ENCODE measurements at regions not wholly inside any gene's neighbourhood (a gene's known extent, or its start where the extent isn't known, plus 50 kb on each side); places are given as distances from the start of the nearest gene placed in this dataset.

DNA sequence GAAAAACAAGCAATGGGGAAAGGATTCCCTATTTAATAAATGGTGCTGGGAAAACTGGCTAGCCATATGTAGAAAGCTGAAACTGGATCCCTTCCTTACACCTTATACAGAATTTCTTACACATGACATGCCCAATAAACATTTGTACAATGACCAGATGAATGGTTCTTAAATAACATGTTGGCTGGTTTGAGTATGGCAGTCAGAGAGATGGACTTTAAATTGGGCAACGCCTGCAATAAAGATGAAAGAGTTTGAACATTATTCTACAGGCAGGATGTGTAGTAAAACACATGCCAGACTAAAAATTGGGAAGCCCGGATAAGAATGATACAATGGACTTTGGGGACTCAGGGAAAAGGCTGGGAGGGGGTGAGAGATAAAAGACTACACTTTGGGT is 360.6 kb upstream of the KITLG start:
- DNase-seq (no peak), ATAC-seq (replicated peaks in 1 of 2) (no peak)
- H3K36me3 Mint-ChIP-seq (ENCODE audit: insufficient read depth in 2 of 2): no peaks in the 10 kb centered on the region
- H3K4me3 Mint-ChIP-seq: no peak overlapping the region
- no peaks in the 10 kb centered on the region for H3K27me3 Mint-ChIP-seq (ENCODE audit: low read depth)
- H3K27ac Mint-ChIP-seq: no peak overlapping the region
- no peaks in the 10 kb centered on the region for H3K4me1 Mint-ChIP-seq (ENCODE audit: low read depth)
- peaks cover 0 to 2% of the 10 kb centered on the region in 2 donors for H3K9me3 Mint-ChIP-seq

- H3K4me3 Mint-ChIP-seq: no peak overlapping the region
- no peaks in the 10 kb centered on the region for H3K27me3 Mint-ChIP-seq (ENCODE audit: low read depth)
- H3K36me3 Mint-ChIP-seq (ENCODE audit: insufficient read depth in 2 of 2): no peaks in the 10 kb centered on the region
- DNase-seq (no peak), ATAC-seq (replicated peaks in 1 of 2) (no peak)
- no peaks in the 10 kb centered on the region for H3K4me1 Mint-ChIP-seq (ENCODE audit: low read depth)
- no peak overlapping the region for H3K27ac Mint-ChIP-seq
- H3K9me3 Mint-ChIP-seq: peaks cover 0 to 1% of the 10 kb centered on the region in 2 donors
Measured at GRCh38 chr12:88935856-88936255, 355.6 kb upstream of the KITLG start.

DNA sequence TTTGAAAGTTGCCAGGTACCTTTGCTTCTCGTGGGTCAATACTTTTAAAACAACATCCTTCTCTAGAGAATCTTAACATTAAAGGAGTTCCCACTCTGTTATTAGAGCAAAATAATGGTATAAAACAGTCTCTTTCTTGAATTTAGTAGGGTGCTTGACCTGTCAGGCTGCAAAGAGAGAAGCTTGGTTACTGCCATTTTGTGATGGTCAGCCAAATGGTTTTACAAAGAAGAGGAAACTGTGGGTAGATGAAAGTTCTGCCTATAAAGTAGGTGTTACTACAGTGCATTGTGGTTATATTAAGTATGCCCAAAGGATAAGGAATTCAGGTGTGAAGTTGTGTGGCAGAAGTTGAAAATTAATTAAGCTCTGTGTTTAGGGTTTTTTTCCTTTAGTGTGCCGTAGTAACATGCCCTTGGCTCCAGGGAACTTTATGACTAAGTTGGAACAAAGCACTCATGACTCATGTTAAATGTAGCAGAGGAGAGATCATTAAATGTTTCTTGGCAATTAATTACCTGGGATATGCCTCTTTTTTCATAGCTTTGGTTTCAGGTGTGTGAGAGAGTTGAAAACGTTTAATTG is 354.0 kb upstream of the KITLG start:
- H3K4me3 Mint-ChIP-seq: no peak overlapping the region
- no peaks in the 10 kb centered on the region for H3K9me3 Mint-ChIP-seq
- H3K27me3 Mint-ChIP-seq (ENCODE audit: low read depth): no peaks in the 10 kb centered on the region
- DNase-seq: no peak
- no peaks in the 10 kb centered on the region for H3K4me1 Mint-ChIP-seq (ENCODE audit: low read depth)
- no peak overlapping the region for H3K27ac Mint-ChIP-seq
- no peaks in the 10 kb centered on the region for H3K36me3 Mint-ChIP-seq (ENCODE audit: insufficient read depth in 2 of 2)
- ATAC-seq (replicated peaks in 1 of 2): no peak

- H3K36me3 Mint-ChIP-seq (ENCODE audit: insufficient read depth in 2 of 2): no peaks in the 10 kb centered on the region
- H3K27me3 Mint-ChIP-seq (ENCODE audit: low read depth): no peaks in the 10 kb centered on the region
- H3K4me3 Mint-ChIP-seq: no peak overlapping the region
Measured at GRCh38 chr12:88932457-88932856, 352.2 kb upstream of the KITLG start.

DNA sequence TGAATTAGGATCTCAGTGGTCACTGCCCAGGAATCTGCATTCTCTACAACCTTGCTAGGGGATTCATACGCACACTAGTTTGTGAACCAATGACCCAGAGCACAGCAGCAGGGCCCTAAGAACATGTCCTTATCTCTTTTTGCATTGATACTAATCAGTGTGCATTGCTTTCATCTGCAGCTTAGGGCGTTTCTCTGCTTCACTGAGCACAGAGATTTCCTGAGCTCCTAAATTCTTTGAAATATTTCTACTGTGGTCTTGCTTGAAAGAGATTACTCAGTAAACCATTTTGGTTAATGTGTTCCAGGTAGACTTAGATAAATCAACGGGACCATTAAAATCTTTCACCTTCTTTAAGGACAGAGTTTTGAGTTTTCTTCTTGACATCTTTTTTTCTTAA is 351.3 kb upstream of the KITLG start:
- Mint-ChIP-seq H3K4me3 (no peak overlapping the region), H3K36me3 (ENCODE audit: insufficient read depth in 2 of 2) (no peaks in the 10 kb centered on the region), H3K27ac (no peak overlapping the region), H3K9me3 (no peaks in the 10 kb centered on the region), H3K4me1 (ENCODE audit: low read depth) (no peaks in the 10 kb centered on the region), H3K27me3 (ENCODE audit: low read depth) (no peaks in the 10 kb centered on the region)
- ATAC-seq (replicated peaks in 1 of 2) (no peak), DNase-seq (no peak)

More at GRCh38 chr12:88932457-88932856, 352.2 kb upstream of the KITLG start:
- no peak overlapping the region for H3K27ac Mint-ChIP-seq
- no peaks in the 10 kb centered on the region for H3K4me1 Mint-ChIP-seq (ENCODE audit: low read depth)
- no peak for ATAC-seq (replicated peaks in 1 of 2)
- no peak for DNase-seq
- no peaks in the 10 kb centered on the region for H3K9me3 Mint-ChIP-seq

- Mint-ChIP-seq H3K27me3 (ENCODE audit: low read depth) (no peaks in the 10 kb centered on the region), H3K9me3 (no peaks in the 10 kb centered on the region), H3K36me3 (ENCODE audit: insufficient read depth in 2 of 2) (no peaks in the 10 kb centered on the region), H3K4me1 (ENCODE audit: low read depth) (no peaks in the 10 kb centered on the region), H3K27ac (no peak overlapping the region), H3K4me3 (no peak overlapping the region)
- DNase-seq: no peak
- ATAC-seq (replicated peaks in 1 of 2): no peak
Measured at GRCh38 chr12:88925454-88925853, 345.2 kb upstream of the KITLG start.

DNA sequence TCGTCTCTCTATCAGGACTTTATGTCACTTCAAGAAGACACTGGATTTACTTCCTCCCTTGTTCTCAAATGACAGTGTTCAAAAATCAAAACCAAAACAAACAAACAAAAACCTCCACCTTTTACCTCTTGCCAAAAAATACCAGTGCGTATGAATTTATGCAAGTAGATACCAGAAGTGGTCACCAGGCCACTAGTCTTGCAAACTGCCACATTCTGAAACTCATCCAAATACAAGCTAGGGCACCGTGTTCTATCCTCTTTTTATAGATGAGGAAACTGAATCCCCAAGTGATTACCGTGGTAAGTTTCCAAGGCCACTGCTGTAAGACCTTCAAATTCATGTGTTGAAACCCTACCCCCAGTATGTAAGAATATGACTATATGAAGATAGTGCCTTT is 343.9 kb upstream of the KITLG start:
- ATAC-seq (replicated peaks in 1 of 2) (no peak), DNase-seq (no peak)
- no peaks in the 10 kb centered on the region for H3K27me3 Mint-ChIP-seq (ENCODE audit: low read depth)
- H3K27ac Mint-ChIP-seq: no peak overlapping the region
- no peaks in the 10 kb centered on the region for H3K4me1 Mint-ChIP-seq (ENCODE audit: low read depth)
- no peaks in the 10 kb centered on the region for H3K36me3 Mint-ChIP-seq (ENCODE audit: insufficient read depth in 2 of 2)
- H3K4me3 Mint-ChIP-seq: no peak overlapping the region
- H3K9me3 Mint-ChIP-seq: no peaks in the 10 kb centered on the region

- no peak for DNase-seq
- no peaks in the 10 kb centered on the region for H3K36me3 Mint-ChIP-seq (ENCODE audit: insufficient read depth in 2 of 2)
Measured at GRCh38 chr12:88923631-88924030, 343.4 kb upstream of the KITLG start.

DNA sequence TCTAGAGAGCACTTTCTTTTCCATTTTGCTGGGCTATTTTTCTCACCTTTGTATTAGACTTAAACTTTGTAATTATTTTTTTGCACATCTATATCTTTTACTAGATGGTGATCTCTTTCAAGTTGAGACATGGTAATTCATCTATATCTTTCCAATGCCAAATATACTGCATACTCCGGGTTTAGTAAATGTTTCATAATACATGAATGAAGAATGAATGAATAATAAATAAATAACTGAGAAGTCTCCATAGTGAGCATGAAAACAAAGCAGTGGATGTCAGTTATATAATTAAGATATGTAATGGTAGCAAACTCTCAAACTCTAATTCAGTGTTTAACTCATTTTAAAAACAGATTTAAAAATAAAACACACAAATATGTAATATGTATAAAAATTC is 342.5 kb upstream of the KITLG start:
- H3K4me1 Mint-ChIP-seq (ENCODE audit: low read depth): no peaks in the 10 kb centered on the region
- no peak overlapping the region for H3K27ac Mint-ChIP-seq
- DNase-seq: no peak
- H3K27me3 Mint-ChIP-seq (ENCODE audit: low read depth): no peaks in the 10 kb centered on the region
- no peaks in the 10 kb centered on the region for H3K9me3 Mint-ChIP-seq
- ATAC-seq (replicated peaks in 1 of 2): no peak
- H3K4me3 Mint-ChIP-seq: no peak overlapping the region
- no peaks in the 10 kb centered on the region for H3K36me3 Mint-ChIP-seq (ENCODE audit: insufficient read depth in 2 of 2)

More at GRCh38 chr12:88923631-88924030, 343.4 kb upstream of the KITLG start:
- no peaks in the 10 kb centered on the region for H3K27me3 Mint-ChIP-seq (ENCODE audit: low read depth)
- no peaks in the 10 kb centered on the region for H3K9me3 Mint-ChIP-seq
- H3K4me3 Mint-ChIP-seq: no peak overlapping the region
- ATAC-seq (replicated peaks in 1 of 2): no peak
- no peaks in the 10 kb centered on the region for H3K4me1 Mint-ChIP-seq (ENCODE audit: low read depth)
- H3K27ac Mint-ChIP-seq: no peak overlapping the region

- ATAC-seq (replicated peaks in 1 of 2): no peak
- H3K36me3 Mint-ChIP-seq (ENCODE audit: insufficient read depth in 2 of 2): no peaks in the 10 kb centered on the region
Measured at GRCh38 chr12:88921890-88922532, 341.7 kb upstream of the KITLG start.

DNA sequence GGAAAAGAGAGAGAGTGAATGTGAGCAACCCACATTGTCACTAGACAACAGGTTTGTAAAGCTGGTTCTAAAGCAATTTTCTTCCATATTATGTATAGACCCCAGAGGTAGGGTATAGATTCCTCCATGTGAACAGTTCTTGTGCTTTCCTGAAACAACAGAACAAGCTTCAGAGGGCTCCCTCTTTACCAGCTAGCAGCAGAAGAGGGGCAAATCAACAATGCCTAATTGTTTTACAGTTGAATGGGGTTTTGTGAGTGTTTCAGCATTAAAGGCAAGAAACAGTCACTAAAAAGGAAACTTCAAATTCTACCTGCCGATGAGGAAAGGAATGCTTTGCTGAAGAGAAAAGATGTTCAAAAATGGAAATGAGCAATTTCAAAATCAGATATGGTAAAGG is 341.2 kb upstream of the KITLG start:
- ATAC-seq (replicated peaks in 1 of 2) (no peak), DNase-seq (no peak)
- Mint-ChIP-seq H3K36me3 (ENCODE audit: insufficient read depth in 2 of 2) (no peaks in the 10 kb centered on the region), H3K9me3 (no peaks in the 10 kb centered on the region), H3K27me3 (ENCODE audit: low read depth) (no peaks in the 10 kb centered on the region), H3K27ac (no peak overlapping the region), H3K4me1 (ENCODE audit: low read depth) (no peaks in the 10 kb centered on the region), H3K4me3 (no peak overlapping the region)

More at GRCh38 chr12:88921890-88922532, 341.7 kb upstream of the KITLG start:
- Mint-ChIP-seq H3K27me3 (ENCODE audit: low read depth) (no peaks in the 10 kb centered on the region), H3K9me3 (no peaks in the 10 kb centered on the region), H3K4me1 (ENCODE audit: low read depth) (no peaks in the 10 kb centered on the region), H3K27ac (no peak overlapping the region), H3K4me3 (no peak overlapping the region)
- DNase-seq: no peak

- ATAC-seq (replicated peaks in 1 of 2): no peak
- Mint-ChIP-seq H3K27me3 (ENCODE audit: low read depth) (no peaks in the 10 kb centered on the region), H3K9me3 (peaks cover 3 to 5% of the 10 kb centered on the region in 2 donors), H3K4me1 (ENCODE audit: low read depth) (no peaks in the 10 kb centered on the region), H3K4me3 (no peak overlapping the region), H3K27ac (no peak overlapping the region), H3K36me3 (ENCODE audit: insufficient read depth in 2 of 2) (peaks cover 1 to 7% of the 10 kb centered on the region in 2 donors)
- no peak for DNase-seq
Measured at GRCh38 chr12:88918161-88918560, 337.9 kb upstream of the KITLG start.

GRCh38 chr12:88914967-88915366 is 334.7 kb upstream of the KITLG start:
- peaks cover 4 to 6% of the 10 kb centered on the region in 2 donors for H3K9me3 Mint-ChIP-seq
- H3K4me3 Mint-ChIP-seq: no peak overlapping the region
- ATAC-seq (replicated peaks in 1 of 2): no peak
- no peak overlapping the region for H3K27ac Mint-ChIP-seq
- peaks cover 1 to 7% of the 10 kb centered on the region in 2 donors for H3K36me3 Mint-ChIP-seq (ENCODE audit: insufficient read depth in 2 of 2)
- no peaks in the 10 kb centered on the region for H3K27me3 Mint-ChIP-seq (ENCODE audit: low read depth)
- no peaks in the 10 kb centered on the region for H3K4me1 Mint-ChIP-seq (ENCODE audit: low read depth)
- DNase-seq: no peak

DNA sequence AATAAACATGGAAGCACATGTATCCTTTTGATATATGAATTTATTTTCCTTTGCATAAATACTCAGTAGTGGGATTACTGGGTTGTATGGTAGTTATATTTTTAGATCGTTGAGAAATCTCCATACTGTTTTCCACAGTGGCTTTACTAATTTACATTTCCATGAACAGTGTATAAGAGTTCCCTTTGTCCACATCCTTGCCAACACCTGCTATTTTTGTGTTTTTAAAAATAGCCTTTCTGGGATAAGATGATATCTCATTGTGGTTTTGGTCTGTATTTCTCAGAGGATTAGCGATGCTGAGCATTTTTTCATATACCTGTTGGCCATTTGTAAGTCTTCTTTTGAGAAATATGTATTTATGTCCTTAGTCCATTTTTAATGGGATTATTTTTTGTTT is 329.2 kb upstream of the KITLG start:
- Mint-ChIP-seq H3K4me1 (ENCODE audit: low read depth) (no peaks in the 10 kb centered on the region), H3K27me3 (ENCODE audit: low read depth) (no peaks in the 10 kb centered on the region), H3K4me3 (no peak overlapping the region), H3K36me3 (ENCODE audit: insufficient read depth in 2 of 2) (peaks cover 0 to 5% of the 10 kb centered on the region in 2 donors), H3K9me3 (peaks cover 2 to 3% of the 10 kb centered on the region in 2 donors), H3K27ac (no peak overlapping the region)
- ATAC-seq (replicated peaks in 1 of 2) (no peak), DNase-seq (no peak)

Measured in activated T-cell treated with anti-CD3 and anti-CD28 coated beads, Interleukin-2, amount 50 U/mL, for 72 hours (primary cell).